Left ventricle myocardium inferior (tissue), 1 donor: ENCODE measurements at regions not wholly inside any gene's neighbourhood (a gene's known extent, or its start where the extent isn't known, plus 50 kb on each side); places are given as distances from the start of the nearest gene placed in this dataset.

Experiments used
- DNase-seq: peaks from one replicate; pipeline ENCODE4 v3.0.0-alpha.2; 2020
- H3K27ac ChIP-seq: fragments of 200-600 bp; replicated peaks from 2 replicates; pipeline ENCODE4 v1.8.0; 2021
- H3K27me3 ChIP-seq: fragments of 200-600 bp; 2 replicates; pipeline ENCODE4 v1.8.0; 2021; ENCODE audit warnings: low read depth
- H3K36me3 ChIP-seq: fragments of 200-600 bp; 2 replicates; pipeline ENCODE4 v1.8.0; 2021
- H3K4me1 ChIP-seq: fragments of 200-600 bp; 2 replicates; pipeline ENCODE4 v1.8.0; 2021
- H3K4me3 ChIP-seq: fragments of 200-600 bp; 2 replicates; pipeline ENCODE4 v1.8.0; 2021; ENCODE audit warnings: mild to moderate bottlenecking, moderate library complexity
- H3K9me3 ChIP-seq: fragments of 200-600 bp; replicated peaks from 2 replicates; pipeline ENCODE4 v1.8.0; 2021
- intact Hi-C: fragments of 100-400 bp; cut with micrococcal nuclease; formaldehyde crosslinking; loops from one replicate; pipeline ENCODE4 v1.11.0; 2022
- TF ChIP-seq, protein P1 (sequence below): fragments of 200-600 bp; IDR thresholded peaks from 2 replicates; pipeline ENCODE4 v1.8.0; 2021; ENCODE audit warnings: antibody characterized with exemption, mild to moderate bottlenecking, borderline replicate concordance
- donor health status: DM: no; HTN: yes; CAD: no; lungs with severe emphysema.

- intact Hi-C loops, result no loop called here
- no peak for DNase-seq
- TF ChIP-seq, protein P1, sequence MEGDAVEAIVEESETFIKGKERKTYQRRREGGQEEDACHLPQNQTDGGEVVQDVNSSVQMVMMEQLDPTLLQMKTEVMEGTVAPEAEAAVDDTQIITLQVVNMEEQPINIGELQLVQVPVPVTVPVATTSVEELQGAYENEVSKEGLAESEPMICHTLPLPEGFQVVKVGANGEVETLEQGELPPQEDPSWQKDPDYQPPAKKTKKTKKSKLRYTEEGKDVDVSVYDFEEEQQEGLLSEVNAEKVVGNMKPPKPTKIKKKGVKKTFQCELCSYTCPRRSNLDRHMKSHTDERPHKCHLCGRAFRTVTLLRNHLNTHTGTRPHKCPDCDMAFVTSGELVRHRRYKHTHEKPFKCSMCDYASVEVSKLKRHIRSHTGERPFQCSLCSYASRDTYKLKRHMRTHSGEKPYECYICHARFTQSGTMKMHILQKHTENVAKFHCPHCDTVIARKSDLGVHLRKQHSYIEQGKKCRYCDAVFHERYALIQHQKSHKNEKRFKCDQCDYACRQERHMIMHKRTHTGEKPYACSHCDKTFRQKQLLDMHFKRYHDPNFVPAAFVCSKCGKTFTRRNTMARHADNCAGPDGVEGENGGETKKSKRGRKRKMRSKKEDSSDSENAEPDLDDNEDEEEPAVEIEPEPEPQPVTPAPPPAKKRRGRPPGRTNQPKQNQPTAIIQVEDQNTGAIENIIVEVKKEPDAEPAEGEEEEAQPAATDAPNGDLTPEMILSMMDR, result no peak
- Histone ChIP-seq H3K9me3 (no peaks in the 10 kb centered on the region), H3K27ac (no peak overlapping the region), H3K36me3 (no peaks in the 10 kb centered on the region), H3K4me3 (no peak overlapping the region), H3K4me1 (peaks cover 15% of the 10 kb centered on the region), H3K27me3 (no peaks in the 10 kb centered on the region)
Observed at GRCh38 chr5:3778945-3779344, 183.3 kb downstream of the IRX1 start.

DNA sequence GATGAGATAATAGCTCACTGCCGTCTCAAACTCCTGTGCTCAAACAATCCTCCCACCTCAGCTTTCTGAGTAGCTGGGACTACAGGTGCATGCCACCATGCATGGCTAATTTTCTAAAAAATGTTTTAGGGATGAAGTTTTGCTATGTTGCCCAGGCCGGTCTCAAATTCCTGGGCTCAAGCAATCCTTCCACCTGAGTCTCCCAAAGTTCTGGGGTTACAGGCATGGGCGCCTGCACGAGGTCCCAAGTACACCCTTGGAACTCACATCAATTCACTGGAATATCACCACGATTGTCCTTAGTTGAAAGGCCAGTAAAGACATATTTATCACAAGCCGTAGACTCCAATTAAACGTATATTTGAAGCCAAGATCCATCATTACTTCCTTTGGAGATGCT is 184.6 kb downstream of the IRX1 start:
- no peaks in the 10 kb centered on the region for H3K27me3 ChIP-seq
- no peaks in the 10 kb centered on the region for H3K36me3 ChIP-seq
- TF ChIP-seq, protein P1, result no peak
- H3K4me1 ChIP-seq, result peaks cover 15% of the 10 kb centered on the region
- H3K9me3 ChIP-seq, result no peaks in the 10 kb centered on the region
- no peak for DNase-seq
- intact Hi-C loops, result no loop called here
- no peak overlapping the region for H3K4me3 ChIP-seq
- no peak overlapping the region for H3K27ac ChIP-seq

- DNase-seq, result no peak
- TF ChIP-seq, protein P1, result no peak
- peaks cover 15% of the 10 kb centered on the region for H3K4me1 ChIP-seq
- H3K9me3 ChIP-seq, result no peaks in the 10 kb centered on the region
- H3K27me3 ChIP-seq, result no peaks in the 10 kb centered on the region
- no peak overlapping the region for H3K27ac ChIP-seq
- intact Hi-C loops, result no loop called here
- H3K36me3 ChIP-seq, result no peaks in the 10 kb centered on the region
- no peak overlapping the region for H3K4me3 ChIP-seq
Observed at GRCh38 chr5:3780907-3781306, 185.3 kb downstream of the IRX1 start.

DNA sequence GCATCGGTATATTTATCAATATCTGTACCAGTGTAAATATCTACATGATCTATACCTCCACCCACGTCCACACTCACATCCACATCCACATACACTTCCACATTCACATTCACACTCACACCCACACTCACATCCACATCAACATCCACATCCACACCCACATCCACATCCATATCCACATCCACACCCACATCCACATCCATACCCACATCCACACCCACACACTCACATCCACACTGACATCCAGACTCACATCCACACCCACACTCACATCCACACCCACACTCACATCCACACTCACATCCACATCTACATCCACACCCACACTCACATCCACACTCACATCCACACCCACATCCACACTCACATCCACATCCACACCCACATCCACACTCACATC is 189.2 kb downstream of the IRX1 start:
- no peak for DNase-seq
- TF ChIP-seq, protein P1, result no peak
- Histone ChIP-seq H3K36me3 (no peaks in the 10 kb centered on the region), H3K4me1 (no peaks in the 10 kb centered on the region), H3K27ac (no peak overlapping the region), H3K4me3 (no peak overlapping the region), H3K9me3 (no peaks in the 10 kb centered on the region), H3K27me3 (peaks cover 9% of the 10 kb centered on the region)
- intact Hi-C loops, result no loop called here

DNA sequence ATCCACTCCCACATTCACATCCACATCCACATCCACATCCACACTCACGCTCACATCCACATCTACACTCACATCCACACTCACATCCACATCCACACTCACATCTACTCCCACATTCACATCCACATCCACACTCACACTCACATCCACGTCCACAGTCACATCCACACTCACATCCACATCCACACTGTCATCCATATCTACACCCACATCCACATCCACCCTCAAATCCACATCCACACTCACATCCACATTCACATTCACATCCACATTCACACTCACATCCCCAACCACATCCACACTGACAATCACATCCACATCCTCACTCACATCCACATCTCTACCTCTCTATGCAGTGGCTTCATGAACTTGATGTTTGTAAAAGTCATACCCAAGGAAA is 190.5 kb downstream of the IRX1 start:
- intact Hi-C loops, result no loop called here
- TF ChIP-seq, protein P1, result no peak

More for the DNA sequence above, 190.5 kb downstream of the IRX1 start:
- DNase-seq, result no peak
- Histone ChIP-seq H3K9me3 (no peaks in the 10 kb centered on the region), H3K36me3 (no peaks in the 10 kb centered on the region), H3K4me1 (no peaks in the 10 kb centered on the region), H3K27me3 (peaks cover 13% of the 10 kb centered on the region), H3K27ac (no peak overlapping the region), H3K4me3 (no peak overlapping the region)
